Esophagus muscularis mucosa (tissue), 4 donors: ENCODE measurements at regions not wholly inside any gene's neighbourhood (a gene's known extent, or its start where the extent isn't known, plus 50 kb on each side); places are given as distances from the start of the nearest gene placed in this dataset.
"Not testable (repeated sequence)": the region's sequence is repeated elsewhere in the genome, so short reads cannot be mapped to it uniquely, and the experiment has no call there.

Source experiments
- EP300 ChIP-seq: sonication (generic); formaldehyde crosslinking; IDR thresholded peaks from one replicate; pipeline ENCODE4 v1.6.1; 2017; ENCODE audit warnings: antibody characterized with exemption
- POLR2A ChIP-seq: fragments of 450-650 bp; IDR thresholded peaks from one replicate; pipeline ENCODE4 v1.6.1; 2017; ENCODE audit warnings: antibody characterized with exemption, moderate library complexity, mild to moderate bottlenecking, low read depth
- POLR2AphosphoS5 ChIP-seq, 2 donors: sonication (generic); formaldehyde crosslinking; IDR thresholded peaks; one replicate each; pipeline ENCODE4 v1.6.1; 2017; ENCODE audit warnings: antibody characterized with exemption in 2 of 2
- TF ChIP-seq, protein P1 (sequence below), 3 experiments: fragments of 200-600 bp in 2 of 3; fragments of 450-650 bp in 1 of 3; sonication (generic) in 2 of 3; IDR thresholded peaks; one replicate each; pipeline ENCODE4 v1.5.1; 2017 to 2019; ENCODE audit warnings: antibody characterized with exemption in 3 of 3, mild to moderate bottlenecking in 2 of 3, moderate library complexity in 1 of 3

DNA sequence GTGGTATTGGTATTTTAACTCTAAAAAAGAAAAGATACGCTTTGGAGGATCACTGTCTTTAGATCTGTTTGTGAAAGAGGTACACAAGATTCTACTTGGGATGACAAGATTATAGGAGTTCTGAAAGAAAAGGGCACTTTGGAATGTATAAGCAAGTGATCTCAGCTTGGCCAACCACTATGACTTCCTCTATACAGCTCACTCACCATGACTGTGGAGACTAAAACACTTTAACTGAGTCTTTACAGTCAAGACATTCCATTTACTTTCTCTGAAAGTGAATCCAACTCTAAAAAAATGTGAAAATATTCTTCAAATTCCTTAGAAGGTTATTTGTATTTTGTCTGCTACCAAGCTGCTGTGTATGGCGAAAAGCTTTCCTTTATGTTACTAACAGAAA, 181.7 kb upstream of the KCTD7 start:
- TF ChIP-seq, protein P1, sequence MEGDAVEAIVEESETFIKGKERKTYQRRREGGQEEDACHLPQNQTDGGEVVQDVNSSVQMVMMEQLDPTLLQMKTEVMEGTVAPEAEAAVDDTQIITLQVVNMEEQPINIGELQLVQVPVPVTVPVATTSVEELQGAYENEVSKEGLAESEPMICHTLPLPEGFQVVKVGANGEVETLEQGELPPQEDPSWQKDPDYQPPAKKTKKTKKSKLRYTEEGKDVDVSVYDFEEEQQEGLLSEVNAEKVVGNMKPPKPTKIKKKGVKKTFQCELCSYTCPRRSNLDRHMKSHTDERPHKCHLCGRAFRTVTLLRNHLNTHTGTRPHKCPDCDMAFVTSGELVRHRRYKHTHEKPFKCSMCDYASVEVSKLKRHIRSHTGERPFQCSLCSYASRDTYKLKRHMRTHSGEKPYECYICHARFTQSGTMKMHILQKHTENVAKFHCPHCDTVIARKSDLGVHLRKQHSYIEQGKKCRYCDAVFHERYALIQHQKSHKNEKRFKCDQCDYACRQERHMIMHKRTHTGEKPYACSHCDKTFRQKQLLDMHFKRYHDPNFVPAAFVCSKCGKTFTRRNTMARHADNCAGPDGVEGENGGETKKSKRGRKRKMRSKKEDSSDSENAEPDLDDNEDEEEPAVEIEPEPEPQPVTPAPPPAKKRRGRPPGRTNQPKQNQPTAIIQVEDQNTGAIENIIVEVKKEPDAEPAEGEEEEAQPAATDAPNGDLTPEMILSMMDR (IDR thresholded peaks at IDR 0.05): not testable (repeated sequence)
- not testable (repeated sequence) for TF ChIP-seq EP300; POLR2A; POLR2AphosphoS5 (IDR thresholded peaks at IDR 0.05)
